Motor neuron (in vitro differentiated cells): ENCODE measurements at regions not wholly inside any gene's neighbourhood (a gene's known extent, or its start where the extent isn't known, plus 50 kb on each side); places are given as distances from the start of the nearest gene placed in this dataset.

Experiments
- ATAC-seq, 8 experiments: fragments of 200-7000 bp; cut with Tn5 transposase; replicated peaks in 6 of 8; 2 replicates each; pipeline ENCODE4 v1.8.0; 2021; ENCODE audit warnings: mild to moderate bottlenecking in 8 of 8, moderate library complexity in 8 of 8
- H3K27ac ChIP-seq, 2 donors: fragments of 250-450 bp; sonication (Bioruptor Pico); 2 replicates each; pipeline ENCODE4 v1.9.0; 2021; ENCODE audit warnings: antibody characterized with exemption in 2 of 2, mild to moderate bottlenecking in 2 of 2, moderate library complexity in 1 of 2
- H3K4me1 ChIP-seq, 2 donors: fragments of 250-450 bp; sonication (Bioruptor Pico); replicated peaks in 1 of 2; 2 replicates each; pipeline ENCODE4 v1.6.1; 2021; ENCODE audit warnings: antibody characterized with exemption in 2 of 2, mild to moderate bottlenecking in 2 of 2, moderate library complexity in 1 of 2
- H3K4me3 ChIP-seq, 5 donors: fragments of 250-450 bp; sonication (Bioruptor Pico); 2 replicates each; pipeline ENCODE4 v1.9.0; 2021; ENCODE audit warnings: antibody characterized with exemption in 5 of 5, mild to moderate bottlenecking in 5 of 5, moderate library complexity in 4 of 5
- WGBS, 10 experiments: fragments of 450-650 bp; shearing (Covaris generic); methylation state at CpG; one replicate each; pipeline ENCODE4 v1.0.0; 2022; 5-methylcytosine and 5-hydroxymethylcytosine counted together
- in situ Hi-C, 9 experiments: fragments of 400-800 bp; cut with MboI; loops; one replicate each; pipeline ENCODE4 v1.15.0; 2021; ENCODE audit warnings: low sequenced_read_pairs in 9 of 9, low pct_unique_long_range_greater_than_20kb in 2 of 9; ENCODE audit not compliant: unreplicated experiment in 9 of 9

DNA sequence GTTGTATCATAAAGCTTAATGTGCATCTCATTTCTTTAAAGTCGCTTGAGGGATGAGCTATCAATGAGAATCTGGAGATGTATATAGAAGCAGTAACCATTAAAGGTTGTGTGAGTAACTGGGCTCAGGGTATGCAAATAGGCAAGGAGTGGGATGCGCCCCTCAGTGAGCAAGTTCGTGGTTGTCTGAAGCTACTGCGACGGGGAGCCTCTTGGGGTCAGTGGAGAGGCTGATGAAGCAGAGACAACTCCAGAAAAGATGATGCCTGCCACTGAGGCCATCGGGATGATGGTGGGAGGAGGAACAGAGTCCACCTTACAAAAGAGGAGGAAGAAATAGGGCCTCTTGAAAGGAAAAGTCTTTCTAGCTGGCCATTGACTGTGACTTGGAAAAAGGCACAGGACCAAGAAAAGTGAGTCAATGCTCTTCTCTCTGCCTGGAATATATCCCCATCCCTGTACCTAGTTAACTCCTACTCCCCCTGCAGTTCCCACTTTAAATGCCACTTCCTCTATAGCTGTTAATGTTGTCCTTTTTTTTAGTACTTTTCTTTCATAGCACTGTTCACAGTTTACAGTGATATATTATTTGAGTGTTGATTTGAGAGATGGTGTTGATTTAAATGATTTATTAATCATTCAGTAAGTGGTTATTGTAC is 51.4 kb upstream of the LSM6 start:
- 50 to 79% (median 61%) methylated on average over 2 to 6 of the region's 6 CpGs; no CpG with 5 or more reads in 2 of the 10 experiments for WGBS, 10 experiments
- no peak overlapping the region for H3K27ac ChIP-seq
- in situ Hi-C loops = no loop called here
- no peaks in the 10 kb centered on the region for H3K4me1 ChIP-seq
- no peak overlapping the region for H3K4me3 ChIP-seq
- ATAC-seq = peak in 1 of 8 experiments; percentile 26

- Histone ChIP-seq H3K4me3 (no peak overlapping the region), H3K27ac (no peak overlapping the region), H3K4me1 (no peaks in the 10 kb centered on the region)
- 43 to 100% (median 94%) methylated on average over 1 of the region's 1 CpG; no CpG with 5 or more reads in 4 of the 10 experiments for WGBS, 10 experiments
- no peak for ATAC-seq
- in situ Hi-C loops = no loop called here
Observed at GRCh38 chr4:146123231-146123630, 52.3 kb upstream of the LSM6 start.

DNA sequence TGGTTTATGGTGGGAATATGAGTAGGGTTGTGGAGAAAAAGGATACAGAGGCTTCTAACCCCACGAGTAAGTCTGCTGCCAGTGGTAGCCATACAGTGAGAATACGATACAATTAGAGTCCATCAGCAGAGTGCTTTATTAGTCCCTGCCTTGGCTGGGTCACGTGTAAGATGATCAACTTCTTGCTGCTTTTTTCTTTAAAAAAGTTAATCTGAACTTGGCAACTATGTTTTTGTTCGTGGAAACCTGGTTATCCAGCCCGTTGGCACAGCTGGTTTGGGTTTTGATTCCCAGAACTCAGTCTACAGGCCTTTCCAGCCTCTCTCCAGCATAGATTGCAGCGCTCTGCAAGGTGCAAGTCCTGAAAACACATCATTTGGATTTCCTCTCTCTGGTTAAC is 53.1 kb upstream of the LSM6 start:
- no peak overlapping the region for H3K4me3 ChIP-seq
- 0 to 100% (median 79%) methylated on average over 1 to 6 of the region's 6 CpGs for WGBS, 10 experiments
- H3K27ac ChIP-seq = no peak overlapping the region
- no peaks in the 10 kb centered on the region for H3K4me1 ChIP-seq
- ATAC-seq = no peak
- in situ Hi-C loops = no loop called here

DNA sequence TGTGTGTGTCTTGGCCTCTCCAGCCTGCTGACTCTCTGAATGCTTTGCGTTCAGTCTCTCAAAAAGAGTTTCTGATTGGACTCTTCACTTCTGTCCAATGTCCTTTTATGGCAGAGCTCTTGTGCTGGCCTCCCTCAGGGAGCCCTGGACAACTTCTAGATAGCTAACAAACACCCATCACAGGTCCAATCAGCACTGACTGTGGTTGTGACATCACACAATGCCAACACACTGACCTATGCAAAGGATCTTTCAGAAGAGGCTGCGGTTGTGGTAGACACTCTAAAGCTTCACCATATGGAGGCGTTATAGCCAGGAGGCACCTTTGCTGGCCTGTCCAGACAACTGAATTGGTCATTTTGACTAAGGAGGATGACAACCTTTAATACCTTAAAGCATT is 53.8 kb upstream of the LSM6 start:
- no peak for ATAC-seq
- no peaks in the 10 kb centered on the region for H3K4me1 ChIP-seq
- in situ Hi-C loops = no loop called here
- WGBS, 10 experiments = 42 to 100% (median 87%) methylated on average over 1 to 3 of the region's 3 CpGs; no CpG with 5 or more reads in 1 of the 10 experiments
- no peak overlapping the region for H3K27ac ChIP-seq
- H3K4me3 ChIP-seq = no peak overlapping the region

DNA sequence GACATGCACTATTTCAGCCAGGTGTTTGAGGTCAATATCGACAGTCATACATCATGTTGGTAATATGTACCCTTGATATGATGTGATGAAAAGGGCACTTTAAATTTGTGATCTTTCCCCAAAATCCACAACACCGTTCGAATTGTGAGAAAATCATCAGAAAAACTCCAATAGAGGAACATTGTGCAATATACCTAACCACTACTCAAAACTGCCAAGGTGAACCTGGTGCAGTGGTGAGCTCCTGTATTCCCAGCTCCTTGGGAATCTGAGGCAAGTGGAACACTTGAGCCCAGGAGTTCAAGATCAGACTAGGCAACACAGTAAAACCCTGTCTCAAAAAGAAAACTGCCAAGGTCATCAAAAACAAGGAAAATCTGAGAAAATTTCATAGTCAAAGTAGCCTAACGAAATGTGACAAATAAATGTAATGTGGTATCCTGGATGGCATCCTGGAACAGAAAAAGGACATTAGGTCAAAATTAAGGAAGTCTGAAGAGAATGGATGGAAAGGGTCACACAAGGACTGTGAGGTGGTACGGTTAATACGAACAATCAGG is 55.6 kb upstream of the LSM6 start:
- in situ Hi-C loops = no loop called here

DNA sequence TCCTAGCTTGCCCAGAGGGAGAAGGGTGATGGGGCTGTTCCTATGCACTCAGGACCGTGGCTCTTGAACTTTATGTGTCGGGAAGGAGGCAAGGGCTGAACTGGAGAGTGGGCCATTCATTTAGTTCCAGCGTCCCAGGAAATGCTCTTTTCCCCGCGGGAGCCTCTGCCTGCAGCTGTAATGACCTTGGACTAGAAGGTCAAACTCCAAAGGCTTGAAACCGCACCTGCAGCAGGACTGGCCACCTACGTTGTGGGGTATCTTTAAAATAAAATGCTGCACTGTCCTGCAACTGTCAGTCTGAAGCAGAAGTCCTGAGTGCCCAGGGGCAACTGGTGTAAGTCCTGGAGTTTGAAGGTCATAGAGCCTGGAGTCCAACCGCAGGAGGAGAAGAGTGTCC is 61.5 kb upstream of the LSM6 start:
- Histone ChIP-seq H3K27ac (no peak overlapping the region), H3K4me3 (no peak overlapping the region), H3K4me1 (no peaks in the 10 kb centered on the region)
- in situ Hi-C loops = no loop called here
- ATAC-seq = no peak
- WGBS, 10 experiments = 40 to 100% (median 77%) methylated on average over 1 to 7 of the region's 8 CpGs; no CpG with 5 or more reads in 2 of the 10 experiments

More for the DNA sequence above, 55.6 kb upstream of the LSM6 start:
- no peaks in the 10 kb centered on the region for H3K4me1 ChIP-seq
- H3K27ac ChIP-seq = no peak overlapping the region
- 21 to 95% (median 86%) methylated on average over 2 to 6 of the region's 6 CpGs; no CpG with 5 or more reads in 1 of the 10 experiments for WGBS, 10 experiments
- no peak overlapping the region for H3K4me3 ChIP-seq
- no peak for ATAC-seq

- in situ Hi-C loops = no loop called here
- no peak for ATAC-seq
Observed at GRCh38 chr4:146113171-146113570, 62.3 kb upstream of the LSM6 start.

DNA sequence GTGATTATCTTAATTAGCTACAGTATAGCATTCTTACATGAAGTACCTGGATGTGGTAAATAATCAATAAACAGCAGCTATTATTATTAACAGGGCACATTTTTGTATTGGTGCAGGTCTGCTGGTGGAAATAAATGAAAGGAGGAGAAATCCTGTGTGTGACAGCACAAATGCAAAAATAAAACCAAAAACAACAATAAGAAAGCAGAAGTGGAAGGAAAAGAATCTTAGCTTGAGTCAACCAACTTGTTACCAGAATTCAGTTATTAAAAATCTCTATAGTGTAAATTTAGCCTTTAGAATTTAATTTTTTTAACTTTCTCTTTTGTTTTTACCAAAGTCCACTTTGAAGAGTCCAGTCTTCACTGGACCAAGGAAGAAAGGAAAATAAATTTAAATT is 63.1 kb upstream of the LSM6 start:
- no peaks in the 10 kb centered on the region for H3K4me1 ChIP-seq
- no peak overlapping the region for H3K4me3 ChIP-seq
- no peak overlapping the region for H3K27ac ChIP-seq
- no peak for ATAC-seq
- in situ Hi-C loops = no loop called here

More at GRCh38 chr4:146113171-146113570, 62.3 kb upstream of the LSM6 start:
- no peaks in the 10 kb centered on the region for H3K4me1 ChIP-seq
- H3K27ac ChIP-seq = no peak overlapping the region
- 42 to 98% (median 70%) methylated on average over 1 to 8 of the region's 10 CpGs; no CpG with 5 or more reads in 4 of the 10 experiments for WGBS, 10 experiments
- no peak overlapping the region for H3K4me3 ChIP-seq

- in situ Hi-C loops = no loop called here
- no peaks in the 10 kb centered on the region for H3K4me1 ChIP-seq
- 32 to 100% (median 80%) methylated on average over 1 to 4 of the region's 4 CpGs; no CpG with 5 or more reads in 1 of the 10 experiments for WGBS, 10 experiments
- H3K27ac ChIP-seq = no peak overlapping the region
- ATAC-seq = no peak
- H3K4me3 ChIP-seq = no peak overlapping the region
Observed at GRCh38 chr4:146110871-146111485, 64.5 kb upstream of the LSM6 start.

- WGBS, 10 experiments = 22 to 100% (median 74%) methylated on average over 1 of the region's 1 CpG; no CpG with 5 or more reads in 4 of the 10 experiments
- no peaks in the 10 kb centered on the region for H3K4me1 ChIP-seq
- in situ Hi-C loops = no loop called here
Observed at GRCh38 chr4:146108756-146109155, 66.8 kb upstream of the LSM6 start.

GRCh38 chr4:146107587-146108240 is 67.8 kb upstream of the LSM6 start:
- 32 to 97% (median 83%) methylated on average over 2 to 3 of the region's 3 CpGs; no CpG with 5 or more reads in 1 of the 10 experiments for WGBS, 10 experiments
- ATAC-seq = no peak
- in situ Hi-C loops = no loop called here
- no peak overlapping the region for H3K4me3 ChIP-seq
- H3K27ac ChIP-seq = no peak overlapping the region
- H3K4me1 ChIP-seq = no peaks in the 10 kb centered on the region

More at GRCh38 chr4:146108756-146109155, 66.8 kb upstream of the LSM6 start:
- no peak overlapping the region for H3K27ac ChIP-seq
- no peak for ATAC-seq
- no peak overlapping the region for H3K4me3 ChIP-seq

DNA sequence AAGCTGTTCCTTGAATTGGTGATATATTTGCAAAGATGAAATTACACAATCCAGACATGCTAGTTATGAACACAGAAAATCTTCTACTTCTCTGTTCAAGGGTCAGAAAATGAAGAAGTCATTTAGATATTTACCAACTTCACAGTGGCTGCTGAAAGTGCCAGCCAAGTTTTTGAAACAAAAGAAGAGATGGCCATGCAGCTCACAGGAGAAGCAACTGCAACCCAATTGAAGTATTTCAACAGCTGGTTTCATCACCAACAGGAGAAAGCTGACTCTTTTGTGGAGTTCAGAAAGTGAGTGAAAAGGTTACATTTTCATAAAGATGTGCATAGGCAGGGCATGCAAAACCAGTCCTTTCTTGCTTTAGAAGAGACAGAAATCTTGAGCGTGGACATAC is 70.1 kb upstream of the LSM6 start:
- 86 to 100% (median 100%) methylated on average over 1 of the region's 1 CpG; no CpG with 5 or more reads in 3 of the 10 experiments for WGBS, 10 experiments
- H3K27ac ChIP-seq = no peak overlapping the region
- no peaks in the 10 kb centered on the region for H3K4me1 ChIP-seq
- H3K4me3 ChIP-seq = no peak overlapping the region
- in situ Hi-C loops = no loop called here
- peak in 2 of 8 experiments; percentile 25 to 58 for ATAC-seq

- no peak for ATAC-seq
- H3K27ac ChIP-seq = no peak overlapping the region
- no peaks in the 10 kb centered on the region for H3K4me1 ChIP-seq
- in situ Hi-C loops = no loop called here
- WGBS, 10 experiments = 20 to 100% (median 68%) methylated on average over 1 to 3 of the region's 4 CpGs; no CpG with 5 or more reads in 3 of the 10 experiments
- H3K4me3 ChIP-seq = no peak overlapping the region
Observed at GRCh38 chr4:146104541-146104940, 71.0 kb upstream of the LSM6 start.
